HCT116 (cell line): ENCODE measurements at regions not wholly inside any gene's neighbourhood (a gene's known extent, or its start where the extent isn't known, plus 50 kb on each side); places are given as distances from the start of the nearest gene placed in this dataset.

Experiments used
- ATAC-seq: fragments of 200-7000 bp; cut with Tn5 transposase; 2 replicates; pipeline ENCODE4 v1.9.1; 2020; ENCODE audit warnings: mild to moderate bottlenecking, moderate library complexity
- BruUV-seq: library from RNA; stranded (reverse); fragments of 400-500 nt; replicated peaks from 2 replicates; lab custom pipeline; 2021; lab: Mats Ljungman, UMichigan
- CTCF ChIA-PET: fragments of 300-600 bp; sonication (Branson Sonifier 250); formaldehyde crosslinking; loops from one replicate; lab custom pipeline; 2021; ENCODE audit warnings: antibody characterized with exemption; lab: Charles Lee
- POLR2A ChIA-PET: fragments of 300-600, 350-600 bp; sonication (Branson Sonifier 250); formaldehyde crosslinking; loops from one replicate; lab custom pipeline; 2021; ENCODE audit warnings: antibody characterized with exemption; lab: Charles Lee
- RAD21 ChIA-PET, 2 experiments: fragments of 300-600 bp; sonication (Branson Sonifier 250); formaldehyde crosslinking; loops; one replicate each; lab custom pipeline; 2023; ENCODE audit warnings: low total read pairs in 2 of 2; ENCODE audit not compliant: uncharacterized antibody in 2 of 2, unreplicated experiment in 2 of 2, low non-redundant PET in 1 of 2; lab: Charles Lee
- DNase-seq: peaks from one replicate; pipeline ENCODE4 v3.0.0-alpha.2; 2010; ENCODE audit warnings: low read depth, low spot score
- H2AFZ ChIP-seq: fragments of 200-600 bp; shearing (Covaris generic), sonication (generic); 2 replicates; pipeline ENCODE4 v1.6.1; 2017; ENCODE audit warnings: low read depth, mixed run types, mixed read lengths, antibody characterized with exemption, low read length; ENCODE audit not compliant: poor library complexity, severe bottlenecking
- H3K27ac ChIP-seq: 2 replicates; pipeline ENCODE4 v1.5.1; 2012; ENCODE audit warnings: low read depth, low read length
- H3K27me3 ChIP-seq: fragments of 200-600 bp; sonication (generic); 2 replicates; pipeline ENCODE4 v1.6.1; 2016; ENCODE audit warnings: mixed run types, low read length, mixed read lengths; ENCODE audit not compliant: insufficient read depth
- H3K36me3 ChIP-seq, 2 experiments: fragments of 200-500 bp in 1 of 2; fragments of 200-600 bp in 1 of 2; sonication (Bioruptor generic) in 1 of 2; sonication (generic) in 1 of 2; 2 replicates each; pipeline versions ENCODE4 v1.5.1 to v1.6.1; 2014 to 2016; ENCODE audit warnings: low read length in 2 of 2, inconsistent platforms in 1 of 2, mixed read lengths in 1 of 2, mixed run types in 1 of 2; ENCODE audit not compliant: insufficient read depth in 2 of 2, control insufficient read depth in 1 of 2
- H3K4me1 ChIP-seq, 2 experiments: fragments of 200-600 bp in 1 of 2; sonication (generic) in 1 of 2; 2 replicates each; pipeline versions ENCODE4 v1.5.1 to v1.6.1; 2012 to 2017; ENCODE audit warnings: low read length in 2 of 2, inconsistent platforms in 1 of 2, mild to moderate bottlenecking in 1 of 2, mixed read lengths in 1 of 2, mixed run types in 1 of 2, moderate library complexity in 1 of 2; ENCODE audit not compliant: insufficient read depth in 2 of 2, control insufficient read depth in 1 of 2
- H3K4me2 ChIP-seq: fragments of 200-600 bp; sonication (generic); 2 replicates; pipeline ENCODE4 v1.6.1; 2017; ENCODE audit warnings: mixed run types, low read length, mixed read lengths
- H3K4me3 ChIP-seq, 2 experiments: fragments of 200-600 bp in 1 of 2; sonication (generic) in 1 of 2; replicated peaks in 1 of 2; 2 replicates each; pipeline ENCODE4 v1.5.1; 2011 to 2016; ENCODE audit warnings: low read length in 2 of 2, control low read depth in 1 of 2, low read depth in 1 of 2, mild to moderate bottlenecking in 1 of 2, mixed read lengths in 1 of 2, mixed run types in 1 of 2
- H3K79me2 ChIP-seq: fragments of 200-600 bp; sonication (generic); 2 replicates; pipeline ENCODE4 v1.6.1; 2017; ENCODE audit warnings: mild to moderate bottlenecking, mixed run types, low read length, moderate library complexity, mixed read lengths; ENCODE audit not compliant: insufficient read depth
- H3K9ac ChIP-seq: fragments of 200-600 bp; sonication (generic); 2 replicates; pipeline ENCODE4 v1.6.1; 2016; ENCODE audit warnings: low read length, mixed read lengths
- H3K9me2 ChIP-seq: fragments of 200-600 bp; sonication (generic), shearing (Covaris generic); 2 replicates; pipeline ENCODE4 v1.6.1; 2017; ENCODE audit warnings: mixed run types, mild to moderate bottlenecking, moderate library complexity; ENCODE audit not compliant: insufficient read depth
- H3K9me3 ChIP-seq, 2 experiments: fragments of 200-500 bp in 1 of 2; fragments of 200-600 bp in 1 of 2; sonication (Bioruptor generic) in 1 of 2; sonication (generic) in 1 of 2; 2 replicates each; pipeline ENCODE4 v1.6.1; 2014 to 2017; ENCODE audit warnings: low read length in 2 of 2, mixed read lengths in 2 of 2, inconsistent platforms in 1 of 2, low read depth in 1 of 2, mild to moderate bottlenecking in 1 of 2, mixed run types in 1 of 2, moderate library complexity in 1 of 2; ENCODE audit not compliant: control insufficient read depth in 1 of 2, insufficient read depth in 1 of 2
- H4K20me1 ChIP-seq: fragments of 200-600 bp; sonication (generic), shearing (Covaris generic); 2 replicates; pipeline ENCODE4 v1.6.1; 2017; ENCODE audit warnings: mixed run types, mild to moderate bottlenecking, moderate library complexity; ENCODE audit not compliant: insufficient read depth
- CTCF ChIP-seq, 3 experiments: fragments of 200-600 bp in 1 of 3; sonication (generic) in 1 of 3; IDR thresholded peaks in 2 of 3; conservative IDR thresholded peaks in 1 of 3; 2 replicates each; pipeline ENCODE4 v1.5.1; 2012 to 2017; ENCODE audit warnings: low read depth in 2 of 3, low read length in 2 of 3, antibody characterized with exemption in 1 of 3, borderline replicate concordance in 1 of 3, control low read depth in 1 of 3, mild to moderate bottlenecking in 1 of 3, mixed read lengths in 1 of 3, mixed run types in 1 of 3, moderate library complexity in 1 of 3; ENCODE audit not compliant: insufficient read depth in 1 of 3
- EZH2 ChIP-seq: fragments of 200-600 bp; sonication (generic); IDR thresholded peaks from 2 replicates; pipeline ENCODE4 v1.6.1; 2017; ENCODE audit warnings: antibody characterized with exemption, mixed run types
- EZH2phosphoT487 ChIP-seq: fragments of 200-600 bp; IDR thresholded peaks from 2 replicates; pipeline ENCODE4 v1.6.1; 2018; ENCODE audit warnings: antibody characterized with exemption, borderline replicate concordance
- JUND ChIP-seq: IDR thresholded peaks from 2 replicates; pipeline ENCODE4 v1.6.1; 2012
- POLR2A ChIP-seq: IDR thresholded peaks from 2 replicates; pipeline ENCODE4 v1.7.0; 2011; ENCODE audit warnings: borderline replicate concordance; ENCODE audit not compliant: insufficient read depth, insufficient read length; ENCODE audit errors: extremely low read depth
- POLR2AphosphoS5 ChIP-seq: IDR thresholded peaks from 2 replicates; pipeline ENCODE4 v1.6.1; 2011; ENCODE audit warnings: mild to moderate bottlenecking, low read depth, low read length, moderate library complexity
- SP1 ChIP-seq: IDR thresholded peaks from 2 replicates; pipeline ENCODE4 v1.6.1; 2012; ENCODE audit warnings: low read depth
- YY1 ChIP-seq: IDR thresholded peaks from 2 replicates; pipeline ENCODE4 v1.6.1; 2011; ENCODE audit warnings: low read length, low read depth, moderate library complexity, mild to moderate bottlenecking; ENCODE audit not compliant: insufficient replicate concordance; ENCODE audit errors: extremely low read depth
- ZFX ChIP-seq: fragments of 450-650 bp; IDR thresholded peaks from 2 replicates; pipeline ENCODE4 v1.6.1; 2017
- intact Hi-C: fragments of 100-400 bp; cut with micrococcal nuclease; formaldehyde crosslinking; loops from 2 replicates; pipeline ENCODE4 v1.10.0; 2022
- TF ChIP-seq, protein P1 (sequence below): IDR thresholded peaks from 2 replicates; pipeline ENCODE4 v1.6.1; 2012; ENCODE audit warnings: low read depth
- TF ChIP-seq, protein P2 (sequence below): IDR thresholded peaks from 2 replicates; pipeline ENCODE4 v1.6.1; 2011; ENCODE audit warnings: mild to moderate bottlenecking, low read length, moderate library complexity; ENCODE audit not compliant: insufficient replicate concordance; ENCODE audit errors: extremely low read depth

- no peak for ATAC-seq
- POLR2A ChIA-PET, result no interaction called here
- Histone ChIP-seq H4K20me1 (no peaks in the 10 kb centered on the region), H3K4me1 (no peaks in the 10 kb centered on the region), H3K27me3 (no peaks in the 10 kb centered on the region), H3K36me3 (no peaks in the 10 kb centered on the region), H3K27ac (no peak overlapping the region), H2AFZ (no peak overlapping the region), H3K9me3 (no peaks in the 10 kb centered on the region), H3K9ac (no peak overlapping the region), H3K79me2 (no peaks in the 10 kb centered on the region), H3K4me2 (no peak overlapping the region), H3K9me2 (no peaks in the 10 kb centered on the region), H3K4me3 (no peak overlapping the region)
- no peak for TF ChIP-seq YY1
- TF ChIP-seq POLR2AphosphoS5, result no peak
- TF ChIP-seq EZH2phosphoT487, result no peak
- TF ChIP-seq SP1, result no peak
- TF ChIP-seq EZH2, result no peak
- no peak for TF ChIP-seq POLR2A
- TF ChIP-seq, protein P1, sequence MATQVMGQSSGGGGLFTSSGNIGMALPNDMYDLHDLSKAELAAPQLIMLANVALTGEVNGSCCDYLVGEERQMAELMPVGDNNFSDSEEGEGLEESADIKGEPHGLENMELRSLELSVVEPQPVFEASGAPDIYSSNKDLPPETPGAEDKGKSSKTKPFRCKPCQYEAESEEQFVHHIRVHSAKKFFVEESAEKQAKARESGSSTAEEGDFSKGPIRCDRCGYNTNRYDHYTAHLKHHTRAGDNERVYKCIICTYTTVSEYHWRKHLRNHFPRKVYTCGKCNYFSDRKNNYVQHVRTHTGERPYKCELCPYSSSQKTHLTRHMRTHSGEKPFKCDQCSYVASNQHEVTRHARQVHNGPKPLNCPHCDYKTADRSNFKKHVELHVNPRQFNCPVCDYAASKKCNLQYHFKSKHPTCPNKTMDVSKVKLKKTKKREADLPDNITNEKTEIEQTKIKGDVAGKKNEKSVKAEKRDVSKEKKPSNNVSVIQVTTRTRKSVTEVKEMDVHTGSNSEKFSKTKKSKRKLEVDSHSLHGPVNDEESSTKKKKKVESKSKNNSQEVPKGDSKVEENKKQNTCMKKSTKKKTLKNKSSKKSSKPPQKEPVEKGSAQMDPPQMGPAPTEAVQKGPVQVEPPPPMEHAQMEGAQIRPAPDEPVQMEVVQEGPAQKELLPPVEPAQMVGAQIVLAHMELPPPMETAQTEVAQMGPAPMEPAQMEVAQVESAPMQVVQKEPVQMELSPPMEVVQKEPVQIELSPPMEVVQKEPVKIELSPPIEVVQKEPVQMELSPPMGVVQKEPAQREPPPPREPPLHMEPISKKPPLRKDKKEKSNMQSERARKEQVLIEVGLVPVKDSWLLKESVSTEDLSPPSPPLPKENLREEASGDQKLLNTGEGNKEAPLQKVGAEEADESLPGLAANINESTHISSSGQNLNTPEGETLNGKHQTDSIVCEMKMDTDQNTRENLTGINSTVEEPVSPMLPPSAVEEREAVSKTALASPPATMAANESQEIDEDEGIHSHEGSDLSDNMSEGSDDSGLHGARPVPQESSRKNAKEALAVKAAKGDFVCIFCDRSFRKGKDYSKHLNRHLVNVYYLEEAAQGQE, result no peak
- no peak for TF ChIP-seq JUND
- no peak for TF ChIP-seq ZFX
- no peak for TF ChIP-seq CTCF (IDR thresholded peaks at IDR 0.05 in 2 of 3, conservative IDR thresholded peaks at IDR 0.05 in 1 of 3; ENCODE audit: borderline replicate concordance in 1 of 3, insufficient read depth in 1 of 3, low read depth in 2 of 3, low read length in 2 of 3)
- TF ChIP-seq, protein P2, sequence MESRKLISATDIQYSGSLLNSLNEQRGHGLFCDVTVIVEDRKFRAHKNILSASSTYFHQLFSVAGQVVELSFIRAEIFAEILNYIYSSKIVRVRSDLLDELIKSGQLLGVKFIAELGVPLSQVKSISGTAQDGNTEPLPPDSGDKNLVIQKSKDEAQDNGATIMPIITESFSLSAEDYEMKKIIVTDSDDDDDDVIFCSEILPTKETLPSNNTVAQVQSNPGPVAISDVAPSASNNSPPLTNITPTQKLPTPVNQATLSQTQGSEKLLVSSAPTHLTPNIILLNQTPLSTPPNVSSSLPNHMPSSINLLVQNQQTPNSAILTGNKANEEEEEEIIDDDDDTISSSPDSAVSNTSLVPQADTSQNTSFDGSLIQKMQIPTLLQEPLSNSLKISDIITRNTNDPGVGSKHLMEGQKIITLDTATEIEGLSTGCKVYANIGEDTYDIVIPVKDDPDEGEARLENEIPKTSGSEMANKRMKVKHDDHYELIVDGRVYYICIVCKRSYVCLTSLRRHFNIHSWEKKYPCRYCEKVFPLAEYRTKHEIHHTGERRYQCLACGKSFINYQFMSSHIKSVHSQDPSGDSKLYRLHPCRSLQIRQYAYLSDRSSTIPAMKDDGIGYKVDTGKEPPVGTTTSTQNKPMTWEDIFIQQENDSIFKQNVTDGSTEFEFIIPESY, result no peak
- no peak for DNase-seq
- RAD21 ChIA-PET, result no interaction called here
- BruUV-seq, result no TSS peak
- intact Hi-C loops, result no loop called here
- CTCF ChIA-PET, result interaction anchor here (1.7 kb wide), 1 partner anchor 23 kb away, joined by 4 read pairs; no protein-coding TSS in a partner anchor
Measured at GRCh38 chr10:123549761-123550454, 116.2 kb upstream of the GPR26 start.
